ENCODE measurements at regions not wholly inside any gene's neighbourhood (a gene's known extent, or its start where the extent isn't known, plus 50 kb on each side); places are given as distances from the start of the nearest gene placed in this dataset.

DNA sequence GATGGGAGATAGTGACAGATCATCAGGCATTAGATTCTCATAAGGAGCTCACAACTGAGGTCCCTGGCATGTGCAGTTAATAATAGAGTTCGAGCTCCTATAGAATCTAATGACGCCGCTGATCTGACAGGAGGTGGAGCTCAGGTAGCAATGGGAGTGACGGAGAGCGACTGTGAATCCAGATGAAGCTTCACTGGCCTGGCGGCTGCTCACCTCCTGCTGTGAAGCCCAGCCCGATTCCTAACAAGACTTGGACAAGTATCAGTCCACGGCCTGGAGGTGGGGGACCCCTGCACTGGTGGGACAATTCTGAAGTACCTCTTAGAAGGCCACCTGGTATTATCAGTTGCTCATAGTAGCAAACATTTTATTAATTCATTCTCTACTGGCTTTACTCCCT, 377.9 kb upstream of the ITGA1 start:
- H3K27ac Mint-ChIP-seq: no peak overlapping the region
- H3K4me3 Mint-ChIP-seq: no peak overlapping the region
- no peaks in the 10 kb centered on the region for H3K9me3 Mint-ChIP-seq (ENCODE audit: low read depth)
- CTCF ChIA-PET: interaction anchor here (0.6 to 0.7 kb wide), 2 partner anchors 43 to 1376 kb away, joined by 3 read pairs; no protein-coding TSS in a partner anchor
- no peaks in the 10 kb centered on the region for H3K4me1 Mint-ChIP-seq
- H3K27me3 Mint-ChIP-seq: peaks cover 2% of the 10 kb centered on the region
- POLR2A ChIA-PET: no interaction called here
- intact Hi-C loops (cut with DNase I, micrococcal nuclease): no loop called here
- ATAC-seq (no peak), DNase-seq (no peak)
- no peaks in the 10 kb centered on the region for H3K36me3 Mint-ChIP-seq (ENCODE audit: low read depth)

DNA sequence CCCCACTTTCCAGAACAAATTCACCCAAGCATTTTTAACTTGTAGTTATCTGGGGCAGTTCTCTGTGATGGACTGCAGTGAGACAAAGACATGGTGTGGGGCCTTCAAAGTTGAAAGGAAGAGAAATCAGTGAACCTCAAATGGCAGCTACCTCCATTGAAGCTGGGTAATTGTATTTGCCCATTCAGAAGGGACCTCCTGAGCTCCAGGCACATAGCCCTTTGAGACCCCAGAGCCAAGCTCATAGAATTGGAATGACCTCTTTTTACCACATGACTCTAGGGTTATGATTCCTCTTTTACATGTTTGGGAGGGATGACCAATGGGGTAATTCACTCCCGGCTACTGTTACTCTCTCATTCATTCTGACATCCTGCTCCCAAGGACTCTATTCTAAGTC, 368.4 kb upstream of the ITGA1 start:
- ATAC-seq: no peak
- Mint-ChIP-seq H3K4me1 (no peaks in the 10 kb centered on the region), H3K27me3 (no peaks in the 10 kb centered on the region), H3K36me3 (ENCODE audit: low read depth) (no peaks in the 10 kb centered on the region), H3K4me3 (no peak overlapping the region), H3K27ac (no peak overlapping the region), H3K9me3 (ENCODE audit: low read depth) (no peaks in the 10 kb centered on the region)
- intact Hi-C loops (cut with DNase I, micrococcal nuclease): no loop called here
- DNase-seq: no peak
- ChIA-PET POLR2A (no interaction called here), CTCF (interaction anchor here (0.6 kb wide), 2 partner anchors 19 to 438 kb away, joined by 3 read pairs; no protein-coding TSS in a partner anchor)

DNA sequence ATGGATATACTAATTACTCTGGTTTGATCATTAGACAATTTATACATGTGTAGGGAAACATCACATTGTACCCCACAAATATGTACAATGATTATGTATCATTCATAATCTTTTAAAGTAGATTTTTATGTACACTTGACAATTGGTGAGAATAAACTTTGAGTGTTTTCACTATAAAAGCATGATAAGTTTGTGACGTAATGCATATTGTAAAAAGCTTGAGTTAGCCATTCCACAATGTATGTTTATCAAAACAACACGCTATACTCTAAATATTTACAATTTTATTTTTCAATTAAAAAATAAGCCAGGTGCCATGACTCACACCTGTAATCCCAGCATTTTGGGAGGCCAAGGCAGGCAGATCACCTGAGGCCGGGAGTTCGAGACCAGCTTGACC, 360.1 kb upstream of the ITGA1 start:
- Mint-ChIP-seq H3K4me3 (no peak overlapping the region), H3K27me3 (peaks cover 4% of the 10 kb centered on the region), H3K9me3 (ENCODE audit: low read depth) (no peaks in the 10 kb centered on the region), H3K27ac (no peak overlapping the region), H3K4me1 (no peaks in the 10 kb centered on the region), H3K36me3 (ENCODE audit: low read depth) (no peaks in the 10 kb centered on the region)
- intact Hi-C loops (cut with DNase I, micrococcal nuclease): no loop called here
- ChIA-PET CTCF (no interaction called here), POLR2A (no interaction called here)
- ATAC-seq (no peak), DNase-seq (no peak)

DNA sequence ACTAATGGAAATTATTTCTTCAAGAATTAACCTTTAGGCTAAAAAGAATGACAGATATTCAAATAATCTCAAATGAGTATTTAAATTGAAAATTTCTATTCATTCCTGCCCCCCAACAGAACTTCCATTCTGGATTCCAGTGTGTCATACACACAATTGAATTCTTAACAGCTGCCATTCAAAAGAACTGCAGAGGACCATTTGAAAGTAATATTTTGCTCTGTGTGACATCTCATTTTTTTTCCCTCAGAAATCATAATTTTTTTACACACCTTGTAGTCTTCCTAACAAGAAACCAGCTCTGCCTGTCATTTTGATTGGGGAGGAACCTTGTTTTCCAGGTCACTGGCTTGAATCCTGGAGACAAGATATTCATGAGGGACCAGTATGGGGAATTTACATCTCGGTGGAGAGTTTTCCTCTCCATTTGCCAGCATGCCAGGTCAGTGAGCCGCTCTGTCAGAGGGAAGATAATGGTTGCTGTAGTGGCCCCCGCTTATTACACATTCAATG, 358.7 kb upstream of the ITGA1 start:
- Mint-ChIP-seq H3K4me1 (no peaks in the 10 kb centered on the region), H3K36me3 (ENCODE audit: low read depth) (no peaks in the 10 kb centered on the region), H3K27ac (no peak overlapping the region), H3K4me3 (no peak overlapping the region), H3K9me3 (ENCODE audit: low read depth) (no peaks in the 10 kb centered on the region), H3K27me3 (peaks cover 4% of the 10 kb centered on the region)
- no peak for ATAC-seq
- ChIA-PET POLR2A (no interaction called here), CTCF (no interaction called here)
- no peak for DNase-seq
- intact Hi-C loops (cut with DNase I, micrococcal nuclease): no loop called here

DNA sequence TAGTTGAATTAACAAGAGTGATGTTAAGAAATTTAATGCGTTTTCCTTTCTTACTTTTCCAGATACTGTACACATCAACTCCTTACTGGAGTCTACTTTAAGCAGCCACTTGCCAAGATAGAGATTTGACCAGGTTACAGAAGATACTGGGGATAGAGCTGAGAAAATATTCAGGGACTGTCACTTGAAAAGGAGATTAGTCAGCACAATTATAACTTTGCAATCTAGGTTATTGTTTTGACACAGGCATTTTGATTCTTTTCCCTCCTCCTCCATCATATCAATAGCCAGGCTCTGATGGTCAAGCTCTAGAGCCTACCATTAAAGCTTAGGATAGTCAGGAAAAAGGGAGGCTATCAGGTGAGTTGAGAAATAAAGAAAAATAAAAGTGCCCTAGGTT, 345.9 kb upstream of the ITGA1 start:
- H3K9me3 Mint-ChIP-seq (ENCODE audit: low read depth): peaks cover 3% of the 10 kb centered on the region
- no peaks in the 10 kb centered on the region for H3K27me3 Mint-ChIP-seq
- ChIA-PET POLR2A (no interaction called here), CTCF (no interaction called here)
- no peaks in the 10 kb centered on the region for H3K4me1 Mint-ChIP-seq
- H3K27ac Mint-ChIP-seq: no peak overlapping the region
- intact Hi-C loops (cut with DNase I, micrococcal nuclease): no loop called here
- no peak for DNase-seq
- no peak for ATAC-seq
- no peak overlapping the region for H3K4me3 Mint-ChIP-seq
- no peaks in the 10 kb centered on the region for H3K36me3 Mint-ChIP-seq (ENCODE audit: low read depth)

DNA sequence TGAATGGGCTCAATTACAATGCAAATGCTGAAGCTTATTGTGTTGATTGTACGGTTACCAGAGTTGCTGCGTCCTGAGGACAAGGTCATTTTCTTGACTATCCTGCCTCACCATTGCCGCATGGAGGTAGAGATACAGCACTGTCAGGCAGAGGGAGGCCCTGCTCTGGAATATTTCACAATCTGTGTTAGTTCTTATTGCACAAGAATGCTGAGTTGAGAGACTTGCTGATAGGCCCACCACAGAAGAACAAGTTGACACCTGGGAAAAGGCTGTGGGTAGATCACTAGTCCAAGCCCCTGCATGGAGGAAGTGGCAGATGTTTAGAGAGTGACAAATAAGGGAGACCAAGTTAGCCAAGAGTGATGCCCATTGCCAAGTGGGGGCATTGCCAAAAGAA, 344.5 kb upstream of the ITGA1 start:
- Mint-ChIP-seq H3K9me3 (ENCODE audit: low read depth) (peaks cover 3% of the 10 kb centered on the region), H3K27ac (no peak overlapping the region), H3K4me3 (no peak overlapping the region), H3K27me3 (no peaks in the 10 kb centered on the region), H3K36me3 (ENCODE audit: low read depth) (no peaks in the 10 kb centered on the region), H3K4me1 (no peaks in the 10 kb centered on the region)
- intact Hi-C loops (cut with DNase I, micrococcal nuclease): no loop called here
- DNase-seq (no peak), ATAC-seq (no peak)
- CTCF ChIA-PET: interaction anchor here (0.5 kb wide), 1 partner anchor 90 kb away, joined by 4 read pairs; no protein-coding TSS in a partner anchor
- POLR2A ChIA-PET: no interaction called here

DNA sequence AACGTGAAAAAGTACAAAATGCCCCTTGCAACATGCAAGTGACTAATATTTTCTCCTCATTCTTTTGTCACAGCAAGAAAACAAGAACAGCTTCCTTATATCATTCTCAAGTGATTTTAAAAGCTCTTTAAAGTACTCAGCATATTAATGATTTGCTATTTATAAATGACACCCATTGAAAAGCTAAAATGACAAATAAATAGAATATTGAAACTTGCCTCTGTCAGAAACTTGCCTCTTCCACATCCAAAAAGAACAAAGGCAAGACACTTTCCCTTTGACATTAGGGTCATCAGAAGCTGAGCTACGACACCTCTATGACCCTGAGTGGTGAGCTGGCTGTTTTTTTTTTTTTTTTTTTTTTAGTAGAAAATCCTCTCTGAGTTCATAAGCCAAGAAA, 339.6 kb upstream of the ITGA1 start:
- ChIA-PET CTCF (interaction anchor here (0.7 kb wide), 2 partner anchors 68 to 120 kb away, joined by 3 read pairs; no protein-coding TSS in a partner anchor), POLR2A (no interaction called here)
- no peak for DNase-seq
- intact Hi-C loops (cut with DNase I, micrococcal nuclease): no loop called here
- Mint-ChIP-seq H3K9me3 (ENCODE audit: low read depth) (no peaks in the 10 kb centered on the region), H3K4me1 (no peaks in the 10 kb centered on the region), H3K36me3 (ENCODE audit: low read depth) (no peaks in the 10 kb centered on the region), H3K27me3 (no peaks in the 10 kb centered on the region), H3K27ac (no peak overlapping the region), H3K4me3 (no peak overlapping the region)
- ATAC-seq: no peak

DNA sequence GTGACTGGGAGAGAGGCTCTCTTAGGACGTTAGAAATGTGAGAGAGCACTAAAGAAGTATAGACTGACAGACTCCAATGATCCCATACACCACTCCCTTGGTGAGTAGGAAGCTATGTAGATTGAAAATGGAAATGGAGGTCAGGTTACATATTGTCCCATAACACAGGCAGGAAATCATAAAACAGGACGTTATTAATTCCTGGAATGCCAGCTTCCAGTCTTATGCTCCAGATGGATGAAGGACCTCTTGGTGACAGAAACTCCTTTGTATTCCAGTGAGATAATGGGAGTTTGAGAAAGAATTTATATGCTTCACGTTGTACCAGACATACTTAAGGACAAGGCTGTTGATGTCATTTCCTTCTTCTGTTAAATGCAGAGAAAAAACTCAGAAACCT, 338.2 kb upstream of the ITGA1 start:
- intact Hi-C loops (cut with DNase I, micrococcal nuclease): no loop called here
- Mint-ChIP-seq H3K36me3 (ENCODE audit: low read depth) (no peaks in the 10 kb centered on the region), H3K27me3 (no peaks in the 10 kb centered on the region)

DNA sequence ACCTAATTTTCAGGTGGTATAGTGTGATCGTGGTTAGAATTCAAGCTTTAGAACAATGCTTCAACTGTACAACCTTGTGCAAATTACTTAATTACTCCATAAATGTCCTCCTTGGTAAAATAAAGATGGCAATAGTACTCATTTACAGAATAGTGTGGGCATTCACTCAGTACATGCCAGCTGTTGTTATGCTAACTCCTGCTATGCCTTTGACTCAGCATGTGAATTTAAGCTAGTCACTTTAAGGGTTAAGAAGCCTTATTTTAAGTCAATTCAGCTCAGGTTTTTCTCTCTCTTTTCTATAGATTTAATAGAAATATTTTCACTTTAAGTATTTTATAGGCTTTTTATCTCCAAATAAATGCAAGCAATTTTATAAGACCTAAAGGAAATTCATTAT, 335.6 kb upstream of the ITGA1 start:
- DNase-seq: no peak
- CTCF ChIA-PET: no interaction called here
- no peak for ATAC-seq
- Mint-ChIP-seq H3K27me3 (no peaks in the 10 kb centered on the region), H3K4me1 (no peaks in the 10 kb centered on the region), H3K9me3 (ENCODE audit: low read depth) (no peaks in the 10 kb centered on the region), H3K36me3 (ENCODE audit: low read depth) (no peaks in the 10 kb centered on the region), H3K27ac (no peak overlapping the region), H3K4me3 (no peak overlapping the region)
- POLR2A ChIA-PET: no interaction called here
- intact Hi-C loops (cut with DNase I, micrococcal nuclease): no loop called here

More for the DNA sequence above, 338.2 kb upstream of the ITGA1 start:
- Mint-ChIP-seq H3K27ac (no peak overlapping the region), H3K4me1 (no peaks in the 10 kb centered on the region), H3K4me3 (no peak overlapping the region), H3K9me3 (ENCODE audit: low read depth) (no peaks in the 10 kb centered on the region)
- no peak for ATAC-seq
- ChIA-PET CTCF (interaction anchor here (0.6 kb wide), 1 partner anchor 16 kb away, joined by 3 read pairs; no protein-coding TSS in a partner anchor), POLR2A (no interaction called here)
- no peak for DNase-seq

DNA sequence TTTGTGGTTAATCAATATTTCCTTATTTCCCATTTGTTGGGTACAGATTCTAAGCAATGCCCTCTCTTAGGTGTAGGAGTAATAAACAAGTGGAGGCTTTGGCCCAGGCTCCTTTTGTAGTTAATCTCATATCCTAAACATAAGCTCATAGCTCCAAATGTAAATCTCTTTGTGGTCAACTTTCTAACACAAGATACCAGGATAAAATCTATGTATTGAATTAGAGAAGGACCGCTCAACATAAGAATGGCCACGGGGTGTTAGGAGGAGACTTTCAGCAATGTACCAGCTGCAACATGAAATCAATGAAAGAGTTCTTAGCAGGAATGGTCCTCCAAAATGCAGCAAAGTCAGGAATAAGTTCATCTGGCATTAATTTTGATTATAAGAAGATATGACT, 334.5 kb upstream of the ITGA1 start:
- Mint-ChIP-seq H3K27me3 (no peaks in the 10 kb centered on the region), H3K27ac (no peak overlapping the region), H3K4me3 (no peak overlapping the region), H3K4me1 (no peaks in the 10 kb centered on the region), H3K36me3 (ENCODE audit: low read depth) (no peaks in the 10 kb centered on the region), H3K9me3 (ENCODE audit: low read depth) (no peaks in the 10 kb centered on the region)
- POLR2A ChIA-PET: no interaction called here
- CTCF ChIA-PET: interaction anchor here (0.6 kb wide), 1 partner anchor 43 kb away, joined by 3 read pairs; no protein-coding TSS in a partner anchor
- intact Hi-C loops (cut with DNase I, micrococcal nuclease): no loop called here
- DNase-seq (no peak), ATAC-seq (no peak)

DNA sequence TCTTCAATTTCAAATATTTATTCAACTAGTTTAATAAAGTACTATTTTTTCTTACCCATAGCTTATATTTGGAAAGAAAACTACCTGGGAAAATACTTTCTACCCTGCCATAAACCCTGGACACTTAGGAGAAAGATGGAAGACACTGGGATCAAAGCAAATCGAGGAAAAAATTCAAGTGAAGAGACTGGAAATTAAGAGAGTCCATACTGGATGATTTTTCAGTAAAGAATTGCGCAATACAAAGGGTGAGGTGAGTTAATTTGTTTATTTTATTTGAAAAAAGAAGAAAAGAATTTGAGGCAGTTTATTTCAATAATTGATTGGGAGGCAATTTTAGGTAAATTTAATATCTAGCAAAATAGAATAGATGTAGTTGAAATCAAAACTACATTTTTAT, 331.8 kb upstream of the ITGA1 start:
- no peaks in the 10 kb centered on the region for H3K36me3 Mint-ChIP-seq (ENCODE audit: low read depth)
- H3K27ac Mint-ChIP-seq: no peak overlapping the region
- POLR2A ChIA-PET: no interaction called here
- DNase-seq (no peak), ATAC-seq (no peak)
- CTCF ChIA-PET: no interaction called here
- intact Hi-C loops (cut with DNase I, micrococcal nuclease): no loop called here
- H3K4me1 Mint-ChIP-seq: no peaks in the 10 kb centered on the region
- no peaks in the 10 kb centered on the region for H3K9me3 Mint-ChIP-seq (ENCODE audit: low read depth)
- H3K27me3 Mint-ChIP-seq: no peaks in the 10 kb centered on the region
- no peak overlapping the region for H3K4me3 Mint-ChIP-seq

DNA sequence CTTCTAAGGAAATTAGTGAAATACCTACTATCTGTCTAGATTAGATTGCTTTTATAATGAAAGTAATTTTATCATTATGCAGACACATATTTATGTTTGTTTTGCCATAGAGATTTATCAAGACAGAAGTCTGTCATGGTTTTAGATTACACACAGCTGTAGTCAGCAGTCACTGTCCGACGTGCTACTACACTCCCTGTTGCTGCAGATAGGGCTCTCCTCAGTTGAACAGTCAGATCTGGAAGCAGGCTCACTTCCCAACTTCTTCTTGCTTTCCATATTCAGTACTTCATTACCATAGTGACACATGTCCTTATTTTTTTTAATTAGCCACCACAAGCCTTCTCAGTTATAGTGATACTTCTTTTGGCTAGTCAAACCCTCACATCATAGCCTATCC, 329.9 kb upstream of the ITGA1 start:
- CTCF ChIA-PET: no interaction called here

DNA sequence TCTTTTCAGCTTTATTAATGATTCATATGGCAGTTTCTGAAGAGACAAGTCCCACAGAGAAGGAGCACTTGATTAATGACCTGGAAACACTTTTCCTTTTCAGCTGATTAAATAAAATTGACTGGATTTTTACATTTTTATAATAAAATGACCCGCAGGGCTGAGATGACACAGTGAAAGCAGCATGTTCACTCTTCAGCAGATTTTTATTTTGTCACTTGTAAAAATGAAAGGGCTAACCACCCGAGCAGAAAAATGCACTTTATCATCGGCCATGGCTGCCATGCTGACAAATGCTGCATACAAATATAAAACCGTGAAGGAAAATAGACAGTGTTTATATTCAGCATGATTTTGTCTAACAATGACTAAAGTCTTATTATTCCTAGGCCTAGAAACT, 321.6 kb upstream of the ITGA1 start:
- intact Hi-C loops (cut with DNase I, micrococcal nuclease): no loop called here

More for the DNA sequence above, 329.9 kb upstream of the ITGA1 start:
- Mint-ChIP-seq H3K27me3 (no peaks in the 10 kb centered on the region), H3K4me3 (no peak overlapping the region), H3K4me1 (no peaks in the 10 kb centered on the region), H3K27ac (no peak overlapping the region), H3K9me3 (ENCODE audit: low read depth) (no peaks in the 10 kb centered on the region), H3K36me3 (ENCODE audit: low read depth) (no peaks in the 10 kb centered on the region)
- POLR2A ChIA-PET: no interaction called here
- no peak for DNase-seq
- intact Hi-C loops (cut with DNase I, micrococcal nuclease): no loop called here
- no peak for ATAC-seq

More for the DNA sequence above, 321.6 kb upstream of the ITGA1 start:
- no peak overlapping the region for H3K27ac Mint-ChIP-seq
- no peak for DNase-seq
- no peaks in the 10 kb centered on the region for H3K9me3 Mint-ChIP-seq (ENCODE audit: low read depth)
- no peaks in the 10 kb centered on the region for H3K36me3 Mint-ChIP-seq (ENCODE audit: low read depth)
- ChIA-PET CTCF (no interaction called here), POLR2A (no interaction called here)
- H3K27me3 Mint-ChIP-seq: no peaks in the 10 kb centered on the region
- no peak overlapping the region for H3K4me3 Mint-ChIP-seq
- no peak for ATAC-seq
- H3K4me1 Mint-ChIP-seq: peaks cover 8% of the 10 kb centered on the region

All from activated CD4-positive, alpha-beta T cell treated with anti-CD3 and anti-CD28 coated beads for 36 hours (primary cell).